H1 (cell line): ENCODE measurements at regions not wholly inside any gene's neighbourhood (a gene's known extent, or its start where the extent isn't known, plus 50 kb on each side); places are given as distances from the start of the nearest gene placed in this dataset.

Experiments
- ASH2L ChIP-seq: fragments of 200-600, 300-600 bp; sonication (generic); IDR thresholded peaks from one replicate; pipeline ENCODE4 v1.7.1; 2017; ENCODE audit warnings: low read length
- EZH2 ChIP-seq: fragments of 200-600 bp; sonication (generic); IDR thresholded peaks from 2 replicates; pipeline ENCODE4 v1.7.1; 2012; ENCODE audit warnings: low read depth, mild to moderate bottlenecking, moderate library complexity, low read length, inconsistent platforms; ENCODE audit not compliant: severe bottlenecking
- GABPA ChIP-seq: IDR thresholded peaks from 2 replicates; pipeline ENCODE4 v1.6.1; 2011; ENCODE audit warnings: mild to moderate bottlenecking, low read length, moderate library complexity, borderline replicate concordance; ENCODE audit not compliant: insufficient read depth
- HDAC2 ChIP-seq, 2 experiments: fragments of 300-600 bp in 1 of 2; sonication (generic) in 1 of 2; IDR thresholded peaks; 2 replicates each; pipeline ENCODE4 v1.6.1; 2011 to 2012; ENCODE audit warnings: low read depth in 2 of 2, low read length in 2 of 2, mild to moderate bottlenecking in 2 of 2, moderate library complexity in 2 of 2, borderline replicate concordance in 1 of 2, inconsistent platforms in 1 of 2
- POLR2A ChIP-seq, 2 experiments: IDR thresholded peaks; 1 replicate in 1 of 2; 2 replicates in 1 of 2; pipeline ENCODE4 v1.6.1; 2011; ENCODE audit warnings: low read depth in 2 of 2, low read length in 2 of 2, mild to moderate bottlenecking in 2 of 2; ENCODE audit errors: control extremely low read depth in 1 of 2
- POLR2AphosphoS5 ChIP-seq: IDR thresholded peaks from 2 replicates; pipeline ENCODE4 v1.6.1; 2011; ENCODE audit warnings: low read depth, low read length
- RNF2 ChIP-seq: fragments of 200-900, 300-1000 bp; sonication (generic); IDR thresholded peaks from 2 replicates; pipeline ENCODE4 v1.7.1; 2016; ENCODE audit warnings: borderline replicate concordance, low read depth, mild to moderate bottlenecking, antibody characterized with exemption, low read length; ENCODE audit not compliant: poor library complexity, severe bottlenecking; ENCODE audit errors: missing control alignments
- SP1 ChIP-seq: IDR thresholded peaks from 2 replicates; pipeline ENCODE4 v1.6.1; 2011; ENCODE audit warnings: low read depth, low read length
- SRF ChIP-seq: IDR thresholded peaks from 2 replicates; pipeline ENCODE4 v1.6.1; 2011; ENCODE audit warnings: mild to moderate bottlenecking, low read depth, low read length, moderate library complexity
- TCF12 ChIP-seq: IDR thresholded peaks from 2 replicates; pipeline ENCODE4 v1.6.1; 2011; ENCODE audit warnings: low read depth, mild to moderate bottlenecking, low read length
- TF ChIP-seq, protein P1 (sequence below), 3 experiments: IDR thresholded peaks; 1 replicate in 2 of 3; 2 replicates in 1 of 3; pipeline versions ENCODE4 v1.5.1 to v1.6.1; 2011; ENCODE audit warnings: low read length in 3 of 3, mild to moderate bottlenecking in 3 of 3, inconsistent platforms in 2 of 3, low read depth in 1 of 3, moderate library complexity in 1 of 3; ENCODE audit not compliant: insufficient read depth in 1 of 3; ENCODE audit errors: control extremely low read depth in 1 of 3
- TF ChIP-seq, protein P2 (sequence below): fragments of 300-600 bp; sonication (generic); IDR thresholded peaks from 2 replicates; pipeline ENCODE4 v1.7.1; 2012; ENCODE audit warnings: low read length, moderate library complexity, mild to moderate bottlenecking, inconsistent platforms; ENCODE audit not compliant: insufficient replicate concordance
- TF ChIP-seq, protein P3 (sequence below): IDR thresholded peaks from 2 replicates; pipeline ENCODE4 v1.6.1; 2012; ENCODE audit warnings: inconsistent platforms

GRCh38 chrX:46268412-46268811 is 276.8 kb downstream of the ZNF674 start:
- TF ChIP-seq POLR2AphosphoS5: no peak
- TF ChIP-seq RNF2: no peak
- TF ChIP-seq ASH2L: no peak
- no peak for TF ChIP-seq EZH2
- no peak for TF ChIP-seq GABPA
- TF ChIP-seq, protein P1, sequence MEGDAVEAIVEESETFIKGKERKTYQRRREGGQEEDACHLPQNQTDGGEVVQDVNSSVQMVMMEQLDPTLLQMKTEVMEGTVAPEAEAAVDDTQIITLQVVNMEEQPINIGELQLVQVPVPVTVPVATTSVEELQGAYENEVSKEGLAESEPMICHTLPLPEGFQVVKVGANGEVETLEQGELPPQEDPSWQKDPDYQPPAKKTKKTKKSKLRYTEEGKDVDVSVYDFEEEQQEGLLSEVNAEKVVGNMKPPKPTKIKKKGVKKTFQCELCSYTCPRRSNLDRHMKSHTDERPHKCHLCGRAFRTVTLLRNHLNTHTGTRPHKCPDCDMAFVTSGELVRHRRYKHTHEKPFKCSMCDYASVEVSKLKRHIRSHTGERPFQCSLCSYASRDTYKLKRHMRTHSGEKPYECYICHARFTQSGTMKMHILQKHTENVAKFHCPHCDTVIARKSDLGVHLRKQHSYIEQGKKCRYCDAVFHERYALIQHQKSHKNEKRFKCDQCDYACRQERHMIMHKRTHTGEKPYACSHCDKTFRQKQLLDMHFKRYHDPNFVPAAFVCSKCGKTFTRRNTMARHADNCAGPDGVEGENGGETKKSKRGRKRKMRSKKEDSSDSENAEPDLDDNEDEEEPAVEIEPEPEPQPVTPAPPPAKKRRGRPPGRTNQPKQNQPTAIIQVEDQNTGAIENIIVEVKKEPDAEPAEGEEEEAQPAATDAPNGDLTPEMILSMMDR (IDR thresholded peaks at IDR 0.05; ENCODE audit: control extremely low read depth in 1 of 3, insufficient read depth in 1 of 3, low read depth in 1 of 3, low read length in 3 of 3): no peak
- TF ChIP-seq SP1: no peak
- TF ChIP-seq, protein P2, sequence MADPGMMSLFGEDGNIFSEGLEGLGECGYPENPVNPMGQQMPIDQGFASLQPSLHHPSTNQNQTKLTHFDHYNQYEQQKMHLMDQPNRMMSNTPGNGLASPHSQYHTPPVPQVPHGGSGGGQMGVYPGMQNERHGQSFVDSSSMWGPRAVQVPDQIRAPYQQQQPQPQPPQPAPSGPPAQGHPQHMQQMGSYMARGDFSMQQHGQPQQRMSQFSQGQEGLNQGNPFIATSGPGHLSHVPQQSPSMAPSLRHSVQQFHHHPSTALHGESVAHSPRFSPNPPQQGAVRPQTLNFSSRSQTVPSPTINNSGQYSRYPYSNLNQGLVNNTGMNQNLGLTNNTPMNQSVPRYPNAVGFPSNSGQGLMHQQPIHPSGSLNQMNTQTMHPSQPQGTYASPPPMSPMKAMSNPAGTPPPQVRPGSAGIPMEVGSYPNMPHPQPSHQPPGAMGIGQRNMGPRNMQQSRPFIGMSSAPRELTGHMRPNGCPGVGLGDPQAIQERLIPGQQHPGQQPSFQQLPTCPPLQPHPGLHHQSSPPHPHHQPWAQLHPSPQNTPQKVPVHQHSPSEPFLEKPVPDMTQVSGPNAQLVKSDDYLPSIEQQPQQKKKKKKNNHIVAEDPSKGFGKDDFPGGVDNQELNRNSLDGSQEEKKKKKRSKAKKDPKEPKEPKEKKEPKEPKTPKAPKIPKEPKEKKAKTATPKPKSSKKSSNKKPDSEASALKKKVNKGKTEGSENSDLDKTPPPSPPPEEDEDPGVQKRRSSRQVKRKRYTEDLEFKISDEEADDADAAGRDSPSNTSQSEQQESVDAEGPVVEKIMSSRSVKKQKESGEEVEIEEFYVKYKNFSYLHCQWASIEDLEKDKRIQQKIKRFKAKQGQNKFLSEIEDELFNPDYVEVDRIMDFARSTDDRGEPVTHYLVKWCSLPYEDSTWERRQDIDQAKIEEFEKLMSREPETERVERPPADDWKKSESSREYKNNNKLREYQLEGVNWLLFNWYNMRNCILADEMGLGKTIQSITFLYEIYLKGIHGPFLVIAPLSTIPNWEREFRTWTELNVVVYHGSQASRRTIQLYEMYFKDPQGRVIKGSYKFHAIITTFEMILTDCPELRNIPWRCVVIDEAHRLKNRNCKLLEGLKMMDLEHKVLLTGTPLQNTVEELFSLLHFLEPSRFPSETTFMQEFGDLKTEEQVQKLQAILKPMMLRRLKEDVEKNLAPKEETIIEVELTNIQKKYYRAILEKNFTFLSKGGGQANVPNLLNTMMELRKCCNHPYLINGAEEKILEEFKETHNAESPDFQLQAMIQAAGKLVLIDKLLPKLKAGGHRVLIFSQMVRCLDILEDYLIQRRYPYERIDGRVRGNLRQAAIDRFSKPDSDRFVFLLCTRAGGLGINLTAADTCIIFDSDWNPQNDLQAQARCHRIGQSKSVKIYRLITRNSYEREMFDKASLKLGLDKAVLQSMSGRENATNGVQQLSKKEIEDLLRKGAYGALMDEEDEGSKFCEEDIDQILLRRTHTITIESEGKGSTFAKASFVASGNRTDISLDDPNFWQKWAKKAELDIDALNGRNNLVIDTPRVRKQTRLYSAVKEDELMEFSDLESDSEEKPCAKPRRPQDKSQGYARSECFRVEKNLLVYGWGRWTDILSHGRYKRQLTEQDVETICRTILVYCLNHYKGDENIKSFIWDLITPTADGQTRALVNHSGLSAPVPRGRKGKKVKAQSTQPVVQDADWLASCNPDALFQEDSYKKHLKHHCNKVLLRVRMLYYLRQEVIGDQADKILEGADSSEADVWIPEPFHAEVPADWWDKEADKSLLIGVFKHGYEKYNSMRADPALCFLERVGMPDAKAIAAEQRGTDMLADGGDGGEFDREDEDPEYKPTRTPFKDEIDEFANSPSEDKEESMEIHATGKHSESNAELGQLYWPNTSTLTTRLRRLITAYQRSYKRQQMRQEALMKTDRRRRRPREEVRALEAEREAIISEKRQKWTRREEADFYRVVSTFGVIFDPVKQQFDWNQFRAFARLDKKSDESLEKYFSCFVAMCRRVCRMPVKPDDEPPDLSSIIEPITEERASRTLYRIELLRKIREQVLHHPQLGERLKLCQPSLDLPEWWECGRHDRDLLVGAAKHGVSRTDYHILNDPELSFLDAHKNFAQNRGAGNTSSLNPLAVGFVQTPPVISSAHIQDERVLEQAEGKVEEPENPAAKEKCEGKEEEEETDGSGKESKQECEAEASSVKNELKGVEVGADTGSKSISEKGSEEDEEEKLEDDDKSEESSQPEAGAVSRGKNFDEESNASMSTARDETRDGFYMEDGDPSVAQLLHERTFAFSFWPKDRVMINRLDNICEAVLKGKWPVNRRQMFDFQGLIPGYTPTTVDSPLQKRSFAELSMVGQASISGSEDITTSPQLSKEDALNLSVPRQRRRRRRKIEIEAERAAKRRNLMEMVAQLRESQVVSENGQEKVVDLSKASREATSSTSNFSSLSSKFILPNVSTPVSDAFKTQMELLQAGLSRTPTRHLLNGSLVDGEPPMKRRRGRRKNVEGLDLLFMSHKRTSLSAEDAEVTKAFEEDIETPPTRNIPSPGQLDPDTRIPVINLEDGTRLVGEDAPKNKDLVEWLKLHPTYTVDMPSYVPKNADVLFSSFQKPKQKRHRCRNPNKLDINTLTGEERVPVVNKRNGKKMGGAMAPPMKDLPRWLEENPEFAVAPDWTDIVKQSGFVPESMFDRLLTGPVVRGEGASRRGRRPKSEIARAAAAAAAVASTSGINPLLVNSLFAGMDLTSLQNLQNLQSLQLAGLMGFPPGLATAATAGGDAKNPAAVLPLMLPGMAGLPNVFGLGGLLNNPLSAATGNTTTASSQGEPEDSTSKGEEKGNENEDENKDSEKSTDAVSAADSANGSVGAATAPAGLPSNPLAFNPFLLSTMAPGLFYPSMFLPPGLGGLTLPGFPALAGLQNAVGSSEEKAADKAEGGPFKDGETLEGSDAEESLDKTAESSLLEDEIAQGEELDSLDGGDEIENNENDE: no peak
- no peak for TF ChIP-seq TCF12
- TF ChIP-seq HDAC2 (IDR thresholded peaks at IDR 0.05; ENCODE audit: borderline replicate concordance in 1 of 2, low read depth in 2 of 2, low read length in 2 of 2): no peak
- no peak for TF ChIP-seq POLR2A (IDR thresholded peaks at IDR 0.05; ENCODE audit: control extremely low read depth in 1 of 2, low read depth in 2 of 2, low read length in 2 of 2)
- TF ChIP-seq, protein P3, sequence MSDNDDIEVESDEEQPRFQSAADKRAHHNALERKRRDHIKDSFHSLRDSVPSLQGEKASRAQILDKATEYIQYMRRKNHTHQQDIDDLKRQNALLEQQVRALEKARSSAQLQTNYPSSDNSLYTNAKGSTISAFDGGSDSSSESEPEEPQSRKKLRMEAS: no peak
- TF ChIP-seq SRF: no peak
